ENCODE measurements at regions not wholly inside any gene's neighbourhood (a gene's known extent, or its start where the extent isn't known, plus 50 kb on each side); places are given as distances from the start of the nearest gene placed in this dataset.

- intact Hi-C loops (cut with micrococcal nuclease), result no loop called here
- H3K36me3 ChIP-seq (ENCODE audit: control insufficient read depth in 2 of 2, extremely low read depth in 1 of 2, insufficient read depth in 2 of 2, low read length in 2 of 2), result no peaks in the 10 kb centered on the region
- dilution Hi-C loops (cut with MboI; ENCODE audit: extremely low pct_ligation_motif_present, low sequenced_read_pairs), result no loop called here
- no peak overlapping the region for H2AFZ ChIP-seq (ENCODE audit: low read depth, low read length)
- no peaks in the 10 kb centered on the region for H4K20me1 ChIP-seq (replicated peaks; ENCODE audit: control insufficient read depth, extremely low read depth, insufficient read depth, low read length)
- H3K27ac ChIP-seq (ENCODE audit: insufficient read depth, low read depth, low read length), result no peak overlapping the region
- H3K4me3 ChIP-seq (replicated peaks in 1 of 3; ENCODE audit: insufficient read depth in 1 of 3, low read depth in 1 of 3, low read length in 3 of 3), result no peak overlapping the region
- no peak for TF ChIP-seq FOS (IDR thresholded peaks at IDR 0.05; ENCODE audit: borderline replicate concordance, insufficient read depth, low read length)
- no peak for TF ChIP-seq JUN (IDR thresholded peaks at IDR 0.05; ENCODE audit: borderline replicate concordance, insufficient read depth, insufficient read length, low read depth)
- no peak for TF ChIP-seq POLR2A (IDR thresholded peaks at IDR 0.05; ENCODE audit: low read depth, low read length)
- TF ChIP-seq MYC (IDR thresholded peaks at IDR 0.05; ENCODE audit: low read depth, low read length), result no peak
- DNase-seq (ENCODE audit: low read depth, low spot score) (no peak), FAIRE-seq (no peak)
- ChIA-PET POLR2A (no interaction called here), CTCF (no interaction called here)
- peaks cover 5% of the 10 kb centered on the region for H3K9me3 ChIP-seq (replicated peaks; ENCODE audit: control insufficient read depth, insufficient read depth, low read length)
- no peak overlapping the region for H3K4me2 ChIP-seq (ENCODE audit: insufficient read depth, low read length)
- H3K27me3 ChIP-seq (ENCODE audit: control insufficient read depth in 2 of 2, insufficient read depth in 2 of 2, low read length in 2 of 2), result no peaks in the 10 kb centered on the region
- H3K79me2 ChIP-seq (ENCODE audit: control insufficient read depth, insufficient read depth, low read length), result no peaks in the 10 kb centered on the region
- no peaks in the 10 kb centered on the region for H3K9me1 ChIP-seq (replicated peaks; ENCODE audit: control insufficient read depth, extremely low read depth, insufficient read depth, low read length)
- no TSS peak for BruUV-seq (replicated peaks)
- H3K9ac ChIP-seq (replicated peaks; ENCODE audit: extremely low read depth, insufficient read depth, low read length), result no peak overlapping the region
- no peaks in the 10 kb centered on the region for H3K4me1 ChIP-seq (ENCODE audit: control insufficient read depth, extremely low read depth, insufficient read depth, low read length)
Observed at GRCh38 chr1:4595341-4596225, 58.8 kb upstream of the AJAP1 start.

GRCh38 chr1:4596486-4596885, 57.9 kb upstream of the AJAP1 start:
- no peaks in the 10 kb centered on the region for H3K4me1 ChIP-seq (ENCODE audit: control insufficient read depth, extremely low read depth, insufficient read depth, low read length)
- no peak overlapping the region for H2AFZ ChIP-seq (ENCODE audit: low read depth, low read length)
- ChIA-PET CTCF (no interaction called here), POLR2A (no interaction called here)
- no peak for TF ChIP-seq GATA2 (IDR thresholded peaks at IDR 0.05; ENCODE audit: insufficient read depth, insufficient read length, low read depth, low read length)
- FAIRE-seq, result no peak
- H4K20me1 ChIP-seq (replicated peaks; ENCODE audit: control insufficient read depth, extremely low read depth, insufficient read depth, low read length), result no peaks in the 10 kb centered on the region
- H3K9ac ChIP-seq (replicated peaks; ENCODE audit: extremely low read depth, insufficient read depth, low read length), result no peak overlapping the region
- H3K27me3 ChIP-seq (ENCODE audit: control insufficient read depth in 2 of 2, insufficient read depth in 2 of 2, low read length in 2 of 2), result no peaks in the 10 kb centered on the region
- no TSS peak for BruUV-seq (replicated peaks)
- intact Hi-C loops (cut with micrococcal nuclease) (no loop called here), dilution Hi-C loops (cut with MboI; ENCODE audit: extremely low pct_ligation_motif_present, low sequenced_read_pairs) (no loop called here)
- H3K36me3 ChIP-seq (ENCODE audit: control insufficient read depth in 2 of 2, extremely low read depth in 1 of 2, insufficient read depth in 2 of 2, low read length in 2 of 2), result no peaks in the 10 kb centered on the region
- peaks cover 6% of the 10 kb centered on the region for H3K9me3 ChIP-seq (replicated peaks; ENCODE audit: control insufficient read depth, insufficient read depth, low read length)
- no peak overlapping the region for H3K4me3 ChIP-seq (replicated peaks in 1 of 3; ENCODE audit: insufficient read depth in 1 of 3, low read depth in 1 of 3, low read length in 3 of 3)
- no peak for DNase-seq (ENCODE audit: low read depth, low spot score)
- H3K79me2 ChIP-seq (ENCODE audit: control insufficient read depth, insufficient read depth, low read length), result no peaks in the 10 kb centered on the region
- H3K9me1 ChIP-seq (replicated peaks; ENCODE audit: control insufficient read depth, extremely low read depth, insufficient read depth, low read length), result no peaks in the 10 kb centered on the region
- no peak overlapping the region for H3K27ac ChIP-seq (ENCODE audit: insufficient read depth, low read depth, low read length)
- H3K4me2 ChIP-seq (ENCODE audit: insufficient read depth, low read length), result no peak overlapping the region
